ENCODE measurements at regions not wholly inside any gene's neighbourhood (a gene's known extent, or its start where the extent isn't known, plus 50 kb on each side); places are given as distances from the start of the nearest gene placed in this dataset.

- TF ChIP-seq CTCF (IDR thresholded peaks at IDR 0.05; ENCODE audit: borderline replicate concordance), result no peak
- no peak overlapping the region for H3K27ac ChIP-seq (replicated peaks)
- H3K9me3 ChIP-seq (replicated peaks), result no peaks in the 10 kb centered on the region
- no peak for DNase-seq
- peaks cover 28% of the 10 kb centered on the region for H3K27me3 ChIP-seq (ENCODE audit: low read depth)
- H3K4me1 ChIP-seq, result no peaks in the 10 kb centered on the region
- no peak overlapping the region for H3K4me3 ChIP-seq
- no peaks in the 10 kb centered on the region for H3K36me3 ChIP-seq
- intact Hi-C loops (cut with micrococcal nuclease), result no loop called here
Measured at GRCh38 chr9:38278457-38278856, 114.0 kb upstream of the ALDH1B1 start.

GRCh38 chr9:38277601-38278200 lies 114.8 kb upstream of the ALDH1B1 start:
- no peak for DNase-seq
- Histone ChIP-seq H3K9me3 (replicated peaks) (no peaks in the 10 kb centered on the region), H3K27me3 (ENCODE audit: low read depth) (peaks cover 33% of the 10 kb centered on the region), H3K36me3 (no peaks in the 10 kb centered on the region), H3K4me3 (no peak overlapping the region), H3K4me1 (no peaks in the 10 kb centered on the region), H3K27ac (replicated peaks) (no peak overlapping the region)
- intact Hi-C loops (cut with micrococcal nuclease), result no loop called here
- no peak for TF ChIP-seq CTCF (IDR thresholded peaks at IDR 0.05; ENCODE audit: borderline replicate concordance)

- H3K27ac ChIP-seq (replicated peaks), result no peak overlapping the region
- H3K27me3 ChIP-seq (ENCODE audit: low read depth), result peaks cover 40% of the 10 kb centered on the region
- no peak overlapping the region for H3K4me3 ChIP-seq
- H3K36me3 ChIP-seq, result no peaks in the 10 kb centered on the region
- no peak for DNase-seq
- intact Hi-C loops (cut with micrococcal nuclease), result no loop called here
- no peak for TF ChIP-seq CTCF (IDR thresholded peaks at IDR 0.05; ENCODE audit: borderline replicate concordance)
- H3K9me3 ChIP-seq (replicated peaks), result no peaks in the 10 kb centered on the region
- no peaks in the 10 kb centered on the region for H3K4me1 ChIP-seq
Measured at GRCh38 chr9:38276771-38277439, 115.6 kb upstream of the ALDH1B1 start.

GRCh38 chr9:38274800-38275199 lies 117.7 kb upstream of the ALDH1B1 start:
- intact Hi-C loops (cut with micrococcal nuclease), result no loop called here
- no peak for TF ChIP-seq CTCF (IDR thresholded peaks at IDR 0.05; ENCODE audit: borderline replicate concordance)
- no peak for DNase-seq
- Histone ChIP-seq H3K27me3 (ENCODE audit: low read depth) (peaks cover 34% of the 10 kb centered on the region), H3K27ac (replicated peaks) (no peak overlapping the region), H3K9me3 (replicated peaks) (no peaks in the 10 kb centered on the region), H3K36me3 (no peaks in the 10 kb centered on the region), H3K4me3 (no peak overlapping the region), H3K4me1 (no peaks in the 10 kb centered on the region)

- peaks cover 31% of the 10 kb centered on the region for H3K27me3 ChIP-seq (ENCODE audit: low read depth)
- H3K4me3 ChIP-seq, result no peak overlapping the region
- H3K9me3 ChIP-seq (replicated peaks), result no peaks in the 10 kb centered on the region
- DNase-seq, result no peak
- no peak overlapping the region for H3K27ac ChIP-seq (replicated peaks)
- no peaks in the 10 kb centered on the region for H3K4me1 ChIP-seq
- intact Hi-C loops (cut with micrococcal nuclease), result no loop called here
- TF ChIP-seq CTCF (IDR thresholded peaks at IDR 0.05; ENCODE audit: borderline replicate concordance), result no peak
- no peaks in the 10 kb centered on the region for H3K36me3 ChIP-seq
Measured at GRCh38 chr9:38272710-38273109, 119.8 kb upstream of the ALDH1B1 start.

Data from left ventricle myocardium inferior (tissue), 1 donor.